Hepatocyte (in vitro differentiated cells): ENCODE measurements at regions not wholly inside any gene's neighbourhood (a gene's known extent, or its start where the extent isn't known, plus 50 kb on each side); places are given as distances from the start of the nearest gene placed in this dataset.

Experiments
- DNase-seq: peaks from one replicate; pipeline ENCODE4 v3.0.0-alpha.2; 2016; ENCODE audit warnings: low spot score
- H2AFZ ChIP-seq: fragments of 200-600 bp; sonication (generic); 2 replicates; pipeline ENCODE4 v1.6.0; 2016; ENCODE audit warnings: antibody characterized with exemption, mild to moderate bottlenecking
- H3K27ac ChIP-seq: fragments of 200-600 bp; sonication (generic); 2 replicates; pipeline ENCODE4 v1.5.1; 2016; ENCODE audit warnings: mild to moderate bottlenecking
- H3K27me3 ChIP-seq: fragments of 200-600 bp; sonication (generic); 2 replicates; pipeline ENCODE4 v1.6.1; 2016
- H3K36me3 ChIP-seq: fragments of 200-600 bp; sonication (generic); replicated peaks from 2 replicates; pipeline ENCODE4 v1.5.1; 2016; ENCODE audit warnings: low read depth; ENCODE audit not compliant: insufficient read depth
- H3K4me1 ChIP-seq: fragments of 200-600 bp; sonication (generic); 2 replicates; pipeline ENCODE4 v1.5.1; 2016; ENCODE audit warnings: mild to moderate bottlenecking, moderate library complexity; ENCODE audit not compliant: insufficient read depth
- H3K4me2 ChIP-seq: fragments of 200-600 bp; sonication (generic); 2 replicates; pipeline ENCODE4 v1.6.0; 2016
- H3K4me3 ChIP-seq: fragments of 200-600 bp; sonication (generic); 2 replicates; pipeline ENCODE4 v1.5.1; 2016; ENCODE audit warnings: mild to moderate bottlenecking
- H3K79me2 ChIP-seq: fragments of 200-600 bp; sonication (generic); 2 replicates; pipeline ENCODE4 v1.6.0; 2017; ENCODE audit warnings: mild to moderate bottlenecking
- H3K9me2 ChIP-seq: fragments of 200-600 bp; sonication (generic); replicated peaks from 2 replicates; pipeline ENCODE4 v1.6.0; 2017; ENCODE audit warnings: mild to moderate bottlenecking; ENCODE audit not compliant: insufficient read depth
- H3K9me3 ChIP-seq: fragments of 200-600 bp; sonication (generic); 2 replicates; pipeline ENCODE4 v1.5.1; 2016; ENCODE audit warnings: low read depth, mild to moderate bottlenecking
- H4K20me1 ChIP-seq: fragments of 200-600 bp; sonication (generic); 2 replicates; pipeline ENCODE4 v1.6.0; 2016; ENCODE audit warnings: mild to moderate bottlenecking; ENCODE audit not compliant: insufficient read depth, poor library complexity, severe bottlenecking
- EZH2 ChIP-seq: fragments of 200-600 bp; sonication (generic); IDR thresholded peaks from 2 replicates; pipeline ENCODE4 v1.6.1; 2016; ENCODE audit warnings: antibody characterized with exemption, mild to moderate bottlenecking, borderline replicate concordance
- EZH2phosphoT487 ChIP-seq: fragments of 200-600 bp; sonication (generic); IDR thresholded peaks from one replicate; pipeline ENCODE4 v1.6.1; 2018; ENCODE audit warnings: antibody characterized with exemption, mild to moderate bottlenecking, low read depth, moderate library complexity; ENCODE audit not compliant: unreplicated experiment, severe bottlenecking
- WGBS: methylation state at CpG from one replicate; pipeline ENCODE4 v1.1.6; 2016; ENCODE audit warnings: low lambda C conversion rate; ENCODE audit errors: missing lambda C conversion rate; 5-methylcytosine and 5-hydroxymethylcytosine counted together
- TF ChIP-seq, protein P1 (sequence below): fragments of 200-600 bp; sonication (generic); IDR thresholded peaks from 2 replicates; pipeline ENCODE4 v1.5.1; 2016; ENCODE audit warnings: antibody characterized with exemption, mild to moderate bottlenecking; ENCODE audit not compliant: poor library complexity

GRCh38 chr10:78754269-78755062 is 314.3 kb upstream of the ZMIZ1 start:
- no peaks in the 10 kb centered on the region for H3K9me3 ChIP-seq
- no peak overlapping the region for H2AFZ ChIP-seq
- peaks cover 32% of the 10 kb centered on the region for H3K4me1 ChIP-seq
- H3K36me3 ChIP-seq = no peaks in the 10 kb centered on the region
- no peaks in the 10 kb centered on the region for H4K20me1 ChIP-seq
- peak overlapping the region; percentile 60 for H3K4me2 ChIP-seq
- DNase-seq = peak; percentile 78
- TF ChIP-seq EZH2 (no peak), EZH2phosphoT487 (no peak)
- TF ChIP-seq, protein P1, sequence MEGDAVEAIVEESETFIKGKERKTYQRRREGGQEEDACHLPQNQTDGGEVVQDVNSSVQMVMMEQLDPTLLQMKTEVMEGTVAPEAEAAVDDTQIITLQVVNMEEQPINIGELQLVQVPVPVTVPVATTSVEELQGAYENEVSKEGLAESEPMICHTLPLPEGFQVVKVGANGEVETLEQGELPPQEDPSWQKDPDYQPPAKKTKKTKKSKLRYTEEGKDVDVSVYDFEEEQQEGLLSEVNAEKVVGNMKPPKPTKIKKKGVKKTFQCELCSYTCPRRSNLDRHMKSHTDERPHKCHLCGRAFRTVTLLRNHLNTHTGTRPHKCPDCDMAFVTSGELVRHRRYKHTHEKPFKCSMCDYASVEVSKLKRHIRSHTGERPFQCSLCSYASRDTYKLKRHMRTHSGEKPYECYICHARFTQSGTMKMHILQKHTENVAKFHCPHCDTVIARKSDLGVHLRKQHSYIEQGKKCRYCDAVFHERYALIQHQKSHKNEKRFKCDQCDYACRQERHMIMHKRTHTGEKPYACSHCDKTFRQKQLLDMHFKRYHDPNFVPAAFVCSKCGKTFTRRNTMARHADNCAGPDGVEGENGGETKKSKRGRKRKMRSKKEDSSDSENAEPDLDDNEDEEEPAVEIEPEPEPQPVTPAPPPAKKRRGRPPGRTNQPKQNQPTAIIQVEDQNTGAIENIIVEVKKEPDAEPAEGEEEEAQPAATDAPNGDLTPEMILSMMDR = no peak
- no peak overlapping the region for H3K4me3 ChIP-seq
- no peaks in the 10 kb centered on the region for H3K27me3 ChIP-seq
- H3K9me2 ChIP-seq = no peaks in the 10 kb centered on the region
- 49% methylated on average over 11 of the region's 11 CpGs for WGBS
- no peaks in the 10 kb centered on the region for H3K79me2 ChIP-seq
- H3K27ac ChIP-seq = peak overlapping the region; percentile 77

- Histone ChIP-seq H3K4me2 (peak overlapping the region; percentile 60), H3K79me2 (no peaks in the 10 kb centered on the region)
These were observed 313.6 kb upstream of the ZMIZ1 start for GRCh38 chr10:78755063-78755701.

GRCh38 chr10:78755877-78756455 is 312.8 kb upstream of the ZMIZ1 start:
- Histone ChIP-seq H3K9me2 (no peaks in the 10 kb centered on the region), H3K4me2 (no peak overlapping the region), H3K36me3 (no peaks in the 10 kb centered on the region), H3K9me3 (no peaks in the 10 kb centered on the region), H4K20me1 (no peaks in the 10 kb centered on the region), H3K79me2 (no peaks in the 10 kb centered on the region), H3K4me3 (no peak overlapping the region), H3K27ac (peak overlapping the region; percentile 77), H3K4me1 (peaks cover 33% of the 10 kb centered on the region), H3K27me3 (no peaks in the 10 kb centered on the region), H2AFZ (no peak overlapping the region)
- TF ChIP-seq EZH2phosphoT487 (no peak), EZH2 (no peak)
- TF ChIP-seq, protein P1 = no peak
- no peak for DNase-seq
- WGBS = 80% methylated on average over 3 of the region's 3 CpGs

More at GRCh38 chr10:78755063-78755701, 313.6 kb upstream of the ZMIZ1 start:
- no peak for DNase-seq
- H2AFZ ChIP-seq = no peak overlapping the region
- H4K20me1 ChIP-seq = no peaks in the 10 kb centered on the region
- H3K9me2 ChIP-seq = no peaks in the 10 kb centered on the region
- H3K27me3 ChIP-seq = no peaks in the 10 kb centered on the region
- peak overlapping the region; percentile 77 for H3K27ac ChIP-seq
- H3K36me3 ChIP-seq = no peaks in the 10 kb centered on the region
- WGBS = 47% methylated on average over 12 of the region's 12 CpGs
- H3K4me3 ChIP-seq = no peak overlapping the region
- H3K9me3 ChIP-seq = no peaks in the 10 kb centered on the region
- TF ChIP-seq, protein P1 = no peak
- peaks cover 32% of the 10 kb centered on the region for H3K4me1 ChIP-seq
